ENCODE measurements at regions not wholly inside any gene's neighbourhood (a gene's known extent, or its start where the extent isn't known, plus 50 kb on each side); places are given as distances from the start of the nearest gene placed in this dataset.

- TF ChIP-seq CTCF (IDR thresholded peaks at IDR 0.05; ENCODE audit: control extremely low read depth in 1 of 3, insufficient read depth in 1 of 3, low read depth in 1 of 3, low read length in 3 of 3) (no peak), TAF1 (IDR thresholded peaks at IDR 0.05; ENCODE audit: low read depth, low read length) (no peak), POU5F1 (IDR thresholded peaks at IDR 0.05; ENCODE audit: low read depth, low read length) (no peak), POLR2A (IDR thresholded peaks at IDR 0.05; ENCODE audit: control extremely low read depth in 1 of 2, low read depth in 2 of 2, low read length in 2 of 2) (no peak), POLR2AphosphoS5 (IDR thresholded peaks at IDR 0.05; ENCODE audit: low read depth, low read length) (no peak), GABPA (IDR thresholded peaks at IDR 0.05; ENCODE audit: borderline replicate concordance, insufficient read depth, low read length) (no peak), MAFK (IDR thresholded peaks at IDR 0.05; ENCODE audit: low read depth, low read length) (no peak), EZH2 (IDR thresholded peaks at IDR 0.05; ENCODE audit: low read depth, low read length, severe bottlenecking) (no peak), EP300 (IDR thresholded peaks at IDR 0.05; ENCODE audit: borderline replicate concordance in 1 of 2, low read depth in 2 of 2, low read length in 2 of 2) (no peak), CREB1 (IDR thresholded peaks at IDR 0.05) (no peak), CEBPB (IDR thresholded peaks at IDR 0.05; ENCODE audit: low read depth, low read length) (no peak)
These were observed 271.1 kb upstream of the NMUR2 start for GRCh38 chr5:152676196-152676595.
